NCI-H187 treated with DMSO at 0.1 percent for 48 hours (cell line): ENCODE measurements at regions not wholly inside any gene's neighbourhood (a gene's known extent, or its start where the extent isn't known, plus 50 kb on each side); places are given as distances from the start of the nearest gene placed in this dataset.
"Not testable (repeated sequence)": the region's sequence is repeated elsewhere in the genome, so short reads cannot be mapped to it uniquely, and the experiment has no call there.

Source experiments
- DNase-seq: peaks from one replicate; lab custom pipeline; 2025; lab: John Stamatoyannopoulos, UW

- no peak for DNase-seq
These were observed 179.4 kb upstream of the MKLN1 start for GRCh38 chr7:131148258-131148657.

- no peak for DNase-seq
These were observed 178.8 kb upstream of the MKLN1 start for GRCh38 chr7:131148708-131149428.

- DNase-seq: no peak
These were observed 178.3 kb upstream of the MKLN1 start for GRCh38 chr7:131149429-131149773.

DNA sequence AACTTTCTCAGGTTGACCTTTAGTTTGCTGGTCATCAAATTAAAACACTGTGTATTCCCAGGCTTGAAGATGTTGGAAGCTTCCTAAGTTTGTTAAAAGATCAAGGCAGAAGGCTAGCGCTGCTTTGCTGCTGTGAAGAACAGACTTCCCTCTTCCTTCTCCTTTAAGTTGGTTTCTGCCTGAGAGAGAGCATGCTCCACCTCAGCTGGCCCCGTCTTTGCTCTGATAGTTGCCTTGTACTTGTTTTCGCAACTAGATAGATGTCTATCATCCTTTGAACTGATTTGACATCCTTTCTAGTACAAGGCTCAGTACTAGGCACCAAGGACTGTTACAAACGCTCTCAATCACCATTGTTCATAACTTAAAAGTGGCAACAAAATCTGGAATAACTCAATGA lies 177.8 kb upstream of the MKLN1 start:
- no peak for DNase-seq

DNA sequence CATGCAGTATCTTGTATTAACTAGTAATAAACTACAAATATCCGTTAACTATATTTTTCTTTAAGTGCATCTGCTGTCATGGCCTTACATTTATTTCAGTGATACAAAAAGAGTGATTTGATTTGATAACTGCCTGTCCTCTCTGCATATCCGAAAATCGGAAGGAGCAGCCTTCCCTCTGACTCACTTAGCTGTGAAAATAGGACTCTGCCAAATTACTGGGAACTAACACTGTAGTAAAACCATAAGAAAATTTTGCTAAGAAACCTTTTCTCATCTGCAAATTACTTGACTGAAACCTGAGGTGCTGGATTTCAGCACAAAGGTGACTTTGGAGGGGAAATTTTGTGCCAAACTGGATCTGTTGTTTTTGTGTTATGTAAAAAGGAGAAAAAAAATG lies 176.6 kb upstream of the MKLN1 start:
- no peak for DNase-seq

DNA sequence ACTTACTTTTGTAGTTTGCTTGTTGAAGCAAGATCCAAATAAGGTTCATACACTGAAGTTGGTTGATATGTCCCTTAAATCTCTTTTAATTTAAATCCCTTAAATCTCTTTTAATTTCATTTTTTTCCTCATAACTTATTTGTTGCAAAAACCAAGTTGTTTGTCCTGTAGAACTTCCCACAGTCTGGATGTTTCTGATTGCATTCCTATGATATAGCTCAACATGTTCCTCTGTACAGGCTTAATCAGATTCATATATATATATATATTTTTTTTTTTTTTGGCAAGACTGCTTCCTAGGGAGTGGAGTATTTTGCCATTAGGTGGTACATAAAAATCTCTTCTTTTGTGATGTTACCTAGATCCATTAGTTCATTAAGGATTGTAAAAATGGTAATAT lies 174.9 kb upstream of the MKLN1 start:
- DNase-seq: no peak

DNA sequence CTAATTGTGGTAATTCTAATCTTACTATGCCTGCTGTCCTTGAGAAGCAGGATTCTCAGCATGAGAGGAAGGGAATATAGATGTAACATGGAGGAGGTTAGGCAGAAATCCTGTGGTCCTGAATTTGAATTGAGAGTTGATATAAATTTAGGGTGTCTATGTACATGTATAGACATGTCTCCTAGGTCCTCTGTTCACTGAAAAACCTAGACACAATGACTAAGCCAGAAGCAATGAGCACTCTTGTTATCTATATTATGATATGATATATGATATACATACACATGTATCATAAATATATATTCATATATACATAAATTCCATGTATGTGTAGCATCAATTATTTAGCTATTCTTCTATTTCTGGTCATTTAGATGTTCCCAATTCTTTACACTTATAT lies 173.3 kb upstream of the MKLN1 start:
- no peak for DNase-seq

- no peak for DNase-seq
These were observed 170.0 kb upstream of the MKLN1 start for GRCh38 chr7:131157530-131158243.

- not testable (repeated sequence) for DNase-seq
These were observed 169.4 kb upstream of the MKLN1 start for GRCh38 chr7:131158244-131158636.

DNA sequence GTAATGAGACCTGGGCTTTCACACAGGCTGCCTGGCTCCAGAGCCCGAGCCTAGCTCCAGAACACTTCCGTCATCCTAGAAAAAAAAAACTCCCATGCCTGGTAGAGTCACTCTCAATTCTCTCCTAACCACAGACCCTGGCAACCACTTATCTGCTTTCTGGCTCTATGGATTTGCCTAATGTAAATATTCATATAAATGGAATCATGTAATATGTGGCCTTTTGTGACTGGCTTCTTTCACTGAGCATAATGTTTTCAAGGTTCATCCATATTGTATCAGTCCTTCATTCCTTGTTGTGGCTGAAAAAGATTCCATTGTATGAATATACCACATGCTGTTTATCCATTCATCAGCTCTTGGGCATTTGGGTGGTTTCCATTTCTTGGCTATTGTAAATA lies 167.7 kb upstream of the MKLN1 start:
- DNase-seq: no peak

- no peak for DNase-seq
These were observed 166.6 kb upstream of the MKLN1 start for GRCh38 chr7:131161103-131161502.

GRCh38 chr7:131164025-131164925 lies 163.4 kb upstream of the MKLN1 start:
- DNase-seq: no peak

DNA sequence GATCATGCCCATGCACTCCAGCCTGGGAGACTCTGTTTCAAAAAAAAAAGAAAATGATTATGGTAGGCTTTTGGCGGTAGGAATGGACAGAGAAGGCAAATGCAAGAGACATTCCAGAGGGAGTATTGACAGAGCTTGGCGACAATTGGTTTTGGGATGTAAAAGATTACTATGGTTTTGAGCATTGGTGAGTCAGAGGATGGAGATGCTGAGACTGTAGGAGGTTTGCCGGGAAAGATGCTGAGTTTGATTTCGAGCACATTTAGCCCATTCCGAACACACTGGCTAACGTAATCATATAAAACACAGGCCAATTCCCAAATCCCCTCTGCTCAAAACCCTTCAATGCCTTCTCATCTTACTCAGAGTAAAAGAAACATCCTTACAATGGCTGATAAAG lies 161.6 kb upstream of the MKLN1 start:
- no peak for DNase-seq

DNA sequence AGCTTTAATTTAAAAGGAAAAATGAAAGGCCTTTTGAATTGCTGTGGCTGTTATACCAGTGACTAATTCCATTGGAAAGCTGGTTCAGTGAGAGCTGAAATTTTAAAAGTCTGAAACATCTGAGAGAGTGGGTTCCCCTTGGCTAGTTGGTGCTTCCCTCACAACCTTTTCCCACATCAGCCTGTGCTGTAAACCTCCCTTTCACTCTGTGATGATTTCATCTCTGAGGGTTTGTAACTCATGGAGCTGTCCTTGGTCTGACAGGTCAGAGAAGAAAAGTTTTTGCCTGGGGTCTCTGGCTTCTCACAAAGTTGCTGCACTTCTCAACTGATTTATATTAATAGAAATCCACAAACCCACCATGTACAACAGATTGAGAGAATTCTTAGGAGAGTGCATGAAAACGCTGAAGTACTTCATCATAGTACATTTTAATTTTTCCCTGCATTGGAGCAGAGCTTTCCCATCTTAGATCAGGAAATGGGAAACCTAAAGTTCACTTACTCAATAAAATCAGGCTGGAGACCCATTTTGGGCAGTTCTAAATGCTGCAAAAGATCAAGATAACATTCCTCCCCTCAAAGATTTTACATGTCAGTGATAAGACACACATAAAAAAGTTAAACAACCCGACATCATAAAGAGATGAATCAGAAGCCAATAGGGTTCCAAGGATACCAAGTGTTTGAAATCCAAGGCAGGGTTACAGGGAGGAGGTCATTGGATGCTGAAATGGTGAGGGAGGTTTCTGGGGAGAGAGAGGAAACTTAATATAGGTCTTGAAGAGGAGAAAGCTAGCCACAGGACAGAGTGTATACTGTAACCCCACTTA lies 157.0 kb upstream of the MKLN1 start:
- no peak for DNase-seq

- no peak for DNase-seq
These were observed 154.4 kb upstream of the MKLN1 start for GRCh38 chr7:131173145-131173890.

DNA sequence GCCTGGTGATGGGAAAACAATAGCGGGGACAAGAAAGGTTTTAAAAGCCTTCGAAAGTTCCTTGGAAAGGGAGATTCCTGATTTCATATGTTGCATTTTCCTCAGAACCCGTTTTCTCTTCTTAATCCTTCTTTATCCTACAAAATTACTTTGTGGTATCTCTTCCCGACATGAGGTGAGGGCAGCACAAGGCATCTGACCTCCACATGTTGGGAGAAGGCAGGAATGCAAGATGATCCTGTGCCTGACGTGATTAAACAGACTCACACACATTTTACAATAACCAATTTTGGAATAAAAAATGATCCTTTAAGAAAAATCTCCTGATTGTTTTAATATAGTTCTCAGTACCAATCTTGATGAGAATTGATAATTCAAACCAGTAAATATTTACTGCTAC lies 153.3 kb upstream of the MKLN1 start:
- no peak for DNase-seq

DNA sequence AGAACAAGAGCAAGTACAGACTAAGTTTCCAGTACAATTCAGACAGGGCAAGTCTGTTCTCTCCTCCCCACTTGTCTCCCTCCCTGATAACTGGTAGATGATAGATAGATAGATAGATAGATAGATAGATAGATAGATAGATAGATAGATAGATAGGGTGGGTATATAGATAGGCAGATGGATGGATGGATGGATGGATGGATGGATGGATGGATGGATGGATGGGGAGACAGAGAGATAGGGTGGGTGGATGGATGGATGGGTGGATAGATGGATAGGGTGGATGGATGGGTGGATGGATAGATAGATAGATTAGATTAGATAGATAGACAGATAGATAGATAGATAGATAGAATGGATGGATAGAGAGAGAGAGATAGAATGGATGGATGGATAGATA lies 152.8 kb upstream of the MKLN1 start:
- no peak for DNase-seq

DNA sequence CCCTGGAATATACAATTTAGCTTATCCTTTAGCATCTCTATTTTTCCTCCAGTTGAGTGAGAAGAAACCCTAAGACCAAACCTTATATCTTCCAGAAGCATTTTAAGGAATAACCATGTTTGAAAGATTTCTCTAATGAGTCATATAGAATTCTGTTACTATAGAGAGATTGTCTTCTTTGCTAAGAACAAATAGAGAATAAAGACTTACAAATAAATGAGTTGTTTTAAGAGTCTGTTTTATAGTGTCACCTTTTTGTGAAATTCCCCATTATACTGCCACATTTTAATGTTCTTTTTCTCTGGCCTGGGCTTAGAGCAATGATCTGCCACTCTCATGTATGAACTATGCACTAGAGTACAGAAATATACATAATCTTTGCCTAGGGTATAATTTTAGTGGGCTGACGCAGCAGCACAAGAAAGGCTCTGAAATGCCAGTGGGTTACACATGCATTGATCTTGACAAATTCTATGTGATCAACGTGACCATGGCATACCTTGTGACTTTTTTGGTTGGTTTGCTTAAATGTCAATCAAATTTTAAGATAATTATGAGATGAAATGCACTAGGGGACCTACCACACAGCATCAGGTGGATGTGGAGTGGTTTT lies 145.1 kb upstream of the MKLN1 start:
- no peak for DNase-seq

- DNase-seq: no peak
These were observed 144.6 kb upstream of the MKLN1 start for GRCh38 chr7:131183072-131183471.

- no peak for DNase-seq
These were observed 144.0 kb upstream of the MKLN1 start for GRCh38 chr7:131183611-131184119.

DNA sequence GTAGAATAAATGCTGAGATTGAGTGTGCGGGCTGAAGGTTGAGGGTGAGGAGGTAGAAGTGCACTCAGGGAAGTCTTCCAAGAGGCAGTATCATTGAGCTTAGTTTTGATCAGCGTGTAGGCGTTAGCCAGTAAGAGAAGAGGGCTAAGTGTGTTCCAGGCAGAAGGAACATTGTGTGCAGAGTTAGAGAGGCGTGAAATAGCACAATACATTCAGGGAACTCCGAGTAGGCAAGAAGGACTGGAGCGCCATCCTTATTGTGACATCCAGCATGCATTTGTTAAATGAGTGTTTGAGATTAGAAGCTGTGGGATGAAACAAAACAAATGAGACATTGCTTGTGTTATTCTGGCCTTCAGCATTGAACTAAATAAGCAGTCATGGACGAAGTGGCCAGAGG lies 140.9 kb upstream of the MKLN1 start:
- no peak for DNase-seq
